ENCODE measurements at regions not wholly inside any gene's neighbourhood (a gene's known extent, or its start where the extent isn't known, plus 50 kb on each side); places are given as distances from the start of the nearest gene placed in this dataset.
A peak's percentile ranks its signal among the peaks of the same experiment; 100 is the strongest.

DNA sequence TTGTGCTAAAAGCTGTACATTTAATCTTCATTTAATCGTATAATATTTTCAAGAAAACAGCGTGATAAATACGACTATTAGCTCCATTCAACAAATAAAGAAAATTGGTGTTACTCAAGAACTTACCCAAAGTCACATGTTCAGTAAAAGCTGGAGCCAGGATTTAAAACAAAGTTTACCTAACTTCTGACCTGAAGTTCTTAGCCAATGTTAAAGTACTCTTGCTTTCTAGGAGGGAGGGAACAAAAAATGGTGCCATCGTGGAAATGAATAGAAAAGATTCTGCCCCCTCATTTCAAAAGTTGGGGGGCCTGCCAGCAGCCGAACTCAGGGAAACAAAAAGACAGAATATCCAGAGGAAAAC lies 395.8 kb downstream of the CD109 start:
- Mint-ChIP-seq H3K36me3 (no peaks in the 10 kb centered on the region), H3K27ac (no peak overlapping the region), H3K4me1 (no peaks in the 10 kb centered on the region), H3K4me3 (no peak overlapping the region), H3K27me3 (ENCODE audit: low read depth in 2 of 2) (no peaks in the 10 kb centered on the region), H3K9me3 (peaks cover 6 to 7% of the 10 kb centered on the region in 2 donors)
- DNase-seq (no peak), ATAC-seq (no peak)
- WGBS (ENCODE audit: insufficient coverage) = 65% methylated on average over 5 of the region's 5 CpGs
- TF ChIP-seq CTCF (IDR thresholded peaks at IDR 0.05) = no peak
- Histone ChIP-seq H3K36me3 (ENCODE audit: control insufficient read depth, insufficient read depth, low read length) (no peaks in the 10 kb centered on the region), H3K27ac (ENCODE audit: low read length) (no peak overlapping the region), H3K4me1 (ENCODE audit: control insufficient read depth, insufficient read depth, low read length) (no peaks in the 10 kb centered on the region), H3K9me3 (ENCODE audit: control insufficient read depth, insufficient read depth, low read length) (no peaks in the 10 kb centered on the region), H3K4me3 (ENCODE audit: low read length) (no peak overlapping the region), H3K27me3 (ENCODE audit: control insufficient read depth, insufficient read depth, low read length) (no peaks in the 10 kb centered on the region)
- intact Hi-C loops (cut with micrococcal nuclease) = no loop called here

DNA sequence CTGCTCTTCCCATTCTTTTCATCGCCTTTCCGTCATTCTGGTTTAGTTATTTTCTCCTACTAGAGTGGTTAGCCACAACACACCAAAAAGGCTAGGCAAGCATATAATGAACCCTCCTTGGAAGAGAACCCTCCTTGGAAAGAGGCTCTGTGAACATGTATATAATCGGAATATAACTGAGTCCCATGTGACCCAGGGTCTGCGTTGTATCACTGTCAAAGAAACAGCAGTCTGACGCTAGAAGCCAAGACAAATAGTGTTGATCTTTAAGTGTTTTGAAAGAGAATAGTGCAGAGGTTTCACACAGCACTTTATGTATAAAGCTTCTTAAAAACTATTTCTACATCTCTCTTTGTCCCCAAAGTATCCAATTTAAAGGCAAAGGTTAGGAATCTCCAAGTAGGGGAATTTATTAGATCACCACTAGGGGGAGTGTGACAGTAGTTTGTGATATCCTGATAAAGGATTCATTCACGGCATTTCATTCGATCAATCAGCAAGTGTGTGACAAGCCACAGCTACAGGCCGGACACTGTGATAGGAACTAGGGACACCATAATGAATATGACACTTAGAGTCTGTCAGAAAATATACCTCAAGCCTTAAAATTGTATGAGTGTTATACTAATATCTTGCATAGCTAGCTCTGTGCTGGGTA lies 395.3 kb downstream of the CD109 start:
- H3K27ac ChIP-seq (ENCODE audit: low read length) = no peak overlapping the region
- H3K36me3 ChIP-seq (ENCODE audit: control insufficient read depth, insufficient read depth, low read length) = no peaks in the 10 kb centered on the region
- H3K36me3 Mint-ChIP-seq = no peaks in the 10 kb centered on the region
- no peaks in the 10 kb centered on the region for H3K4me1 ChIP-seq (ENCODE audit: control insufficient read depth, insufficient read depth, low read length)
- H3K4me3 ChIP-seq (ENCODE audit: low read length) = no peak overlapping the region
- peaks cover 6 to 7% of the 10 kb centered on the region in 2 donors for H3K9me3 Mint-ChIP-seq
- 65% methylated on average over 8 of the region's 8 CpGs for WGBS (ENCODE audit: insufficient coverage)
- no peaks in the 10 kb centered on the region for H3K27me3 ChIP-seq (ENCODE audit: control insufficient read depth, insufficient read depth, low read length)
- intact Hi-C loops (cut with micrococcal nuclease) = no loop called here
- H3K27me3 Mint-ChIP-seq (ENCODE audit: low read depth in 2 of 2) = no peaks in the 10 kb centered on the region
- no peak for ATAC-seq
- DNase-seq = peak in 1 of 2 donors; percentile 31
- peak; percentile 42 for TF ChIP-seq CTCF (IDR thresholded peaks at IDR 0.05)
- H3K27ac Mint-ChIP-seq = no peak overlapping the region
- no peaks in the 10 kb centered on the region for H3K9me3 ChIP-seq (ENCODE audit: control insufficient read depth, insufficient read depth, low read length)
- H3K4me3 Mint-ChIP-seq = no peak overlapping the region
- no peaks in the 10 kb centered on the region for H3K4me1 Mint-ChIP-seq

DNA sequence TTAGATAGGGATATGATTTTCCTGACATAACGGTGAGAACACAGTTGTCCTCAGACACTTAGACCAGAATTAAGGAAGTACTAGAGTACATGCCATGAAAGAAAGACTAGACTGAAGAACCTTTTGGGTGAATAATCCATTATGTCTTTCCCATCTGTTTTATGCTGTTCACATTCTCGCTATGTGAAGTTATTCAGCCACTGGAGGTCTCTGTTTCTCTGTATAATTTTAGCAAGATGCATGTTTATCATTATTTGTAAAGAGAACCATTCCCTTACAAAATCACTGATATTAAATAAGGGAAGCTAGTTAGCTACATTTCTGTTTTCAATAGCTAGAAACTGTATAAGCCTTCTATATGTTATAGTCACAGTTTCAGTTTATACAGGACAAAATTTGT lies 391.9 kb downstream of the CD109 start:
- H3K27ac ChIP-seq (ENCODE audit: low read length) = no peak overlapping the region
- H3K36me3 Mint-ChIP-seq = no peaks in the 10 kb centered on the region
- H3K27me3 Mint-ChIP-seq (ENCODE audit: low read depth in 2 of 2) = no peaks in the 10 kb centered on the region
- no peak for DNase-seq
- H3K4me1 Mint-ChIP-seq = no peaks in the 10 kb centered on the region
- no peaks in the 10 kb centered on the region for H3K9me3 ChIP-seq (ENCODE audit: control insufficient read depth, insufficient read depth, low read length)
- peaks cover 2 to 9% of the 10 kb centered on the region in 2 donors for H3K9me3 Mint-ChIP-seq
- H3K27ac Mint-ChIP-seq = no peak overlapping the region
- no peak for TF ChIP-seq CTCF (IDR thresholded peaks at IDR 0.05)
- no peaks in the 10 kb centered on the region for H3K36me3 ChIP-seq (ENCODE audit: control insufficient read depth, insufficient read depth, low read length)
- no peak overlapping the region for H3K4me3 Mint-ChIP-seq
- no peak for ATAC-seq
- 82% methylated on average over 2 of the region's 2 CpGs for WGBS (ENCODE audit: insufficient coverage)
- no peaks in the 10 kb centered on the region for H3K4me1 ChIP-seq (ENCODE audit: control insufficient read depth, insufficient read depth, low read length)
- no peaks in the 10 kb centered on the region for H3K27me3 ChIP-seq (ENCODE audit: control insufficient read depth, insufficient read depth, low read length)
- H3K4me3 ChIP-seq (ENCODE audit: low read length) = no peak overlapping the region
- intact Hi-C loops (cut with micrococcal nuclease) = no loop called here

DNA sequence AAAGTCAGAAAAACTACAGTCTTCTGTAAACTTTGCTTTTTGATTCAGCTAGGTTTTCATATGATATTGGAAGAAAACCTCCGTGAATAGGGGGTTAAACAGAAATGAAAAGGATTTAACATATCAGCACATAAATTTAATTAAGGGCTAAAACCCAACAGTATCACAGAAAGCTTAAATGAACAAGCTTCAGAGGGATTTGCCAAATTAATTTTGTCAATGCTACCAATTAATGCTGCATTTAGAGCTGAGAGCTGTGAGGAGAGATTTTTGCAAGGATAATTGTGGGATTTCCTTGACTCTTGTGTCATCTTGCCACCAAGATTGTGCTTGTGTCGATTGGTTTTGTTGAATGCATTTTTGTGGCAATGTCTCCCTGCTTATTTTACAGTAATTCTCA lies 379.9 kb downstream of the CD109 start:
- WGBS (ENCODE audit: insufficient coverage) = 82% methylated on average over 1 of the region's 2 CpGs
- Mint-ChIP-seq H3K4me3 (no peak overlapping the region), H3K9me3 (peaks cover 5 to 8% of the 10 kb centered on the region in 2 donors), H3K36me3 (no peaks in the 10 kb centered on the region), H3K27ac (no peak overlapping the region), H3K27me3 (ENCODE audit: low read depth in 2 of 2) (no peaks in the 10 kb centered on the region), H3K4me1 (no peaks in the 10 kb centered on the region)
- DNase-seq = no peak
- TF ChIP-seq CTCF (IDR thresholded peaks at IDR 0.05) = no peak
- Histone ChIP-seq H3K4me1 (ENCODE audit: control insufficient read depth, insufficient read depth, low read length) (no peaks in the 10 kb centered on the region), H3K27ac (ENCODE audit: low read length) (no peak overlapping the region), H3K36me3 (ENCODE audit: control insufficient read depth, insufficient read depth, low read length) (no peaks in the 10 kb centered on the region), H3K4me3 (ENCODE audit: low read length) (no peak overlapping the region), H3K27me3 (ENCODE audit: control insufficient read depth, insufficient read depth, low read length) (no peaks in the 10 kb centered on the region), H3K9me3 (ENCODE audit: control insufficient read depth, insufficient read depth, low read length) (no peaks in the 10 kb centered on the region)
- ATAC-seq = no peak
- intact Hi-C loops (cut with micrococcal nuclease) = no loop called here
